A673 (cell line): ENCODE measurements at regions not wholly inside any gene's neighbourhood (a gene's known extent, or its start where the extent isn't known, plus 50 kb on each side); places are given as distances from the start of the nearest gene placed in this dataset.

Source experiments
- BruUV-seq: library from RNA; stranded (reverse); fragments of 400-500 nt; replicated peaks from 2 replicates; lab custom pipeline; 2021; lab: Mats Ljungman, UMichigan
- CTCF ChIA-PET: fragments of 300-600 bp; sonication (Branson Sonifier 250); formaldehyde crosslinking; loops from one replicate; lab custom pipeline; 2022; ENCODE audit warnings: antibody characterized with exemption; lab: Charles Lee
- POLR2A ChIA-PET: fragments of 300-600 bp; sonication (Branson Sonifier 250); formaldehyde crosslinking; loops from one replicate; lab custom pipeline; 2022; ENCODE audit warnings: antibody characterized with exemption; ENCODE audit not compliant: low non-redundant PET; lab: Charles Lee
- DNase-seq: peaks from one replicate; pipeline ENCODE4 v3.0.0-alpha.2; 2015; ENCODE audit warnings: low spot score
- H3K27ac ChIP-seq: fragments of 200-600 bp; sonication (generic); 2 replicates; pipeline ENCODE4 v1.5.1; 2016; ENCODE audit warnings: mixed run types, low read depth, mild to moderate bottlenecking, mixed read lengths, antibody characterized with exemption, low read length; ENCODE audit not compliant: poor library complexity, severe bottlenecking
- H3K27me3 ChIP-seq: fragments of 200-600 bp; sonication (generic); replicated peaks from 2 replicates; pipeline ENCODE4 v1.6.1; 2017; ENCODE audit warnings: mixed run types, low read depth, mild to moderate bottlenecking, mixed read lengths, antibody characterized with exemption, low read length; ENCODE audit not compliant: insufficient read depth, poor library complexity
- H3K36me3 ChIP-seq: fragments of 200-600 bp; sonication (generic); 2 replicates; pipeline ENCODE4 v1.6.1; 2016; ENCODE audit warnings: mixed run types, mild to moderate bottlenecking, mixed read lengths, antibody characterized with exemption, low read length; ENCODE audit not compliant: insufficient read depth, poor library complexity, severe bottlenecking
- H3K4me1 ChIP-seq: fragments of 200-600 bp; sonication (generic); 2 replicates; pipeline ENCODE4 v1.6.1; 2017; ENCODE audit warnings: mixed run types, mild to moderate bottlenecking, mixed read lengths, antibody characterized with exemption, low read length; ENCODE audit not compliant: insufficient read depth, poor library complexity, severe bottlenecking
- H3K4me3 ChIP-seq: fragments of 200-600 bp; sonication (generic); 2 replicates; pipeline ENCODE4 v1.5.1; 2016; ENCODE audit warnings: low read depth, mixed run types, mild to moderate bottlenecking, mixed read lengths, low read length; ENCODE audit not compliant: poor library complexity, severe bottlenecking
- H3K9me3 ChIP-seq: fragments of 200-600 bp; sonication (generic); 2 replicates; pipeline ENCODE4 v1.6.1; 2016; ENCODE audit warnings: mixed run types, low read depth, mild to moderate bottlenecking, mixed read lengths, antibody characterized with exemption, low read length; ENCODE audit not compliant: poor library complexity, severe bottlenecking
- EZH2 ChIP-seq: fragments of 200-600 bp; sonication (generic); IDR thresholded peaks from 2 replicates; pipeline ENCODE4 v1.6.1; 2017; ENCODE audit warnings: borderline replicate concordance, low read depth, mild to moderate bottlenecking, mixed read lengths, antibody characterized with exemption, low read length; ENCODE audit not compliant: poor library complexity, severe bottlenecking
- intact Hi-C: fragments of 100-400 bp; cut with micrococcal nuclease; formaldehyde crosslinking; loops from one replicate; pipeline ENCODE4 v1.10.0; 2022; ENCODE audit not compliant: unreplicated experiment
- TF ChIP-seq, protein P1 (sequence below): fragments of 300-800, 200-600 bp; sonication (generic); conservative IDR thresholded peaks from 2 replicates; pipeline ENCODE4 v1.5.1; 2017; ENCODE audit warnings: low read depth, mild to moderate bottlenecking, antibody characterized with exemption, low read length, moderate library complexity, mixed read lengths

DNA sequence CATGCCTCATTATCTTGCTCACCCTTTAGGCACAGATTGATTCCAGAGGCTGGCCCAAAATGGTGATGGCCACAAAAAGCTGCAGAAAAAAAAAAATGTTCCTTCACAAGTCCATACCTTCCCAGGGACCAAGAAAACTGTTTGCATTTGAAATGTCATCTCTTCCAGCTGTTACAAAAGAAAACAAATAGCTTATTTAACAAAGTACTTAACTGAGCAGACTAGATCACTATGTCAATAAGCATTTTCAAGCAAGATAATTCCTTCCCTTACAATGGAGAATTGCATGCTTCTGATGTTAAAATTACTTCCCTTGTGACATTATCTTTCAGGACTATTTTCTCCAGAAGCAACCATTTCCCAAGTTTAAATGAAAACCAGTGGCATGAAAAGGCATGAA lies 377.9 kb upstream of the KITLG start:
- H3K27me3 ChIP-seq, result no peaks in the 10 kb centered on the region
- ChIA-PET POLR2A (no interaction called here), CTCF (no interaction called here)
- no peaks in the 10 kb centered on the region for H3K36me3 ChIP-seq
- BruUV-seq, result no TSS peak
- intact Hi-C loops, result no loop called here
- DNase-seq, result no peak
- H3K4me3 ChIP-seq, result no peak overlapping the region
- no peak overlapping the region for H3K27ac ChIP-seq
- no peaks in the 10 kb centered on the region for H3K9me3 ChIP-seq
- no peaks in the 10 kb centered on the region for H3K4me1 ChIP-seq
- TF ChIP-seq EZH2, result no peak
- TF ChIP-seq, protein P1, sequence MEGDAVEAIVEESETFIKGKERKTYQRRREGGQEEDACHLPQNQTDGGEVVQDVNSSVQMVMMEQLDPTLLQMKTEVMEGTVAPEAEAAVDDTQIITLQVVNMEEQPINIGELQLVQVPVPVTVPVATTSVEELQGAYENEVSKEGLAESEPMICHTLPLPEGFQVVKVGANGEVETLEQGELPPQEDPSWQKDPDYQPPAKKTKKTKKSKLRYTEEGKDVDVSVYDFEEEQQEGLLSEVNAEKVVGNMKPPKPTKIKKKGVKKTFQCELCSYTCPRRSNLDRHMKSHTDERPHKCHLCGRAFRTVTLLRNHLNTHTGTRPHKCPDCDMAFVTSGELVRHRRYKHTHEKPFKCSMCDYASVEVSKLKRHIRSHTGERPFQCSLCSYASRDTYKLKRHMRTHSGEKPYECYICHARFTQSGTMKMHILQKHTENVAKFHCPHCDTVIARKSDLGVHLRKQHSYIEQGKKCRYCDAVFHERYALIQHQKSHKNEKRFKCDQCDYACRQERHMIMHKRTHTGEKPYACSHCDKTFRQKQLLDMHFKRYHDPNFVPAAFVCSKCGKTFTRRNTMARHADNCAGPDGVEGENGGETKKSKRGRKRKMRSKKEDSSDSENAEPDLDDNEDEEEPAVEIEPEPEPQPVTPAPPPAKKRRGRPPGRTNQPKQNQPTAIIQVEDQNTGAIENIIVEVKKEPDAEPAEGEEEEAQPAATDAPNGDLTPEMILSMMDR, result no peak

DNA sequence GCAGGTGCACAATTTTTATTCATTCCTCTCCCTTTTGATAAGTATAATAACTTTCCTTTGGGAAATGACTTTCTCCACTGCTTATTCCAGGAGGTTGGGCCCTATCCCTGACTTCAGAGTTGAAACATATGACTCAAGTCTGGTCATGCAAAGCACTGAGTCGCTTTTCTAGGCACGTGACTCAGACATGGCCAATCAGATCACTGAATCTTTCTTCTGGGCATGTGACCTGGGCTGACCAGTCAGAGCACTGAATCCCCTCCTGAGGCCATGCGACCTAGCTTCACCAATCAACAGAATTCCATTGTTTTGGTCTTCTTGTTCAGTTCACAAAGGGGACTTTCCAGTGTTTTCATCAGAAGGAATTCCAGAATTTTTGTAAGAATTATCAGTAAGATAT lies 377.1 kb upstream of the KITLG start:
- POLR2A ChIA-PET, result no interaction called here
- no peak for TF ChIP-seq EZH2
- TF ChIP-seq, protein P1, result no peak
- H3K4me1 ChIP-seq, result no peaks in the 10 kb centered on the region
- H3K36me3 ChIP-seq, result no peaks in the 10 kb centered on the region
- no peak overlapping the region for H3K4me3 ChIP-seq
- no peaks in the 10 kb centered on the region for H3K9me3 ChIP-seq
- intact Hi-C loops, result no loop called here
- no peak for DNase-seq
- CTCF ChIA-PET, result no interaction called here
- no peak overlapping the region for H3K27ac ChIP-seq
- H3K27me3 ChIP-seq, result no peaks in the 10 kb centered on the region
- no TSS peak for BruUV-seq

DNA sequence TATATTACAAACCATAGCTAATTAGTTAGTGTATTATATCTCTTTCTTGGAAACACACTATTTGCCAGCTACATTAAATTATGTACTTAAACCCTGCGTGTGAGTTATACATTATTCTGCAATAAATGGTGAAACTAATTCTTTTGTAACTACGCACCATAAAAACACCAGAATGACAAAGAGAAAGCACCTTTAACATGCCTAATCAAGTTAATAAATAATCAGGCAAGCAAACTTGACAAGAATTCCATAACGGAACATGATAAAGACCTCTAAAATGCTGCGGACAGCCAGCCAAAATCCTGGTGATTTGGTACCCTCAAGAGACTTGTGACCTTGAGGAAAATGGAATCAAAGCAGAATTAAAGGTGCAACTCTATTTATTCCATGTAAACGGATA lies 375.3 kb upstream of the KITLG start:
- Histone ChIP-seq H3K36me3 (no peaks in the 10 kb centered on the region), H3K4me3 (no peak overlapping the region), H3K27ac (no peak overlapping the region), H3K4me1 (no peaks in the 10 kb centered on the region), H3K9me3 (no peaks in the 10 kb centered on the region), H3K27me3 (no peaks in the 10 kb centered on the region)
- POLR2A ChIA-PET, result no interaction called here
- no TSS peak for BruUV-seq
- intact Hi-C loops, result no loop called here
- no peak for DNase-seq
- CTCF ChIA-PET, result no interaction called here
- TF ChIP-seq EZH2, result no peak
- TF ChIP-seq, protein P1, result no peak
